ENCODE measurements at regions not wholly inside any gene's neighbourhood (a gene's known extent, or its start where the extent isn't known, plus 50 kb on each side); places are given as distances from the start of the nearest gene placed in this dataset.

DNA sequence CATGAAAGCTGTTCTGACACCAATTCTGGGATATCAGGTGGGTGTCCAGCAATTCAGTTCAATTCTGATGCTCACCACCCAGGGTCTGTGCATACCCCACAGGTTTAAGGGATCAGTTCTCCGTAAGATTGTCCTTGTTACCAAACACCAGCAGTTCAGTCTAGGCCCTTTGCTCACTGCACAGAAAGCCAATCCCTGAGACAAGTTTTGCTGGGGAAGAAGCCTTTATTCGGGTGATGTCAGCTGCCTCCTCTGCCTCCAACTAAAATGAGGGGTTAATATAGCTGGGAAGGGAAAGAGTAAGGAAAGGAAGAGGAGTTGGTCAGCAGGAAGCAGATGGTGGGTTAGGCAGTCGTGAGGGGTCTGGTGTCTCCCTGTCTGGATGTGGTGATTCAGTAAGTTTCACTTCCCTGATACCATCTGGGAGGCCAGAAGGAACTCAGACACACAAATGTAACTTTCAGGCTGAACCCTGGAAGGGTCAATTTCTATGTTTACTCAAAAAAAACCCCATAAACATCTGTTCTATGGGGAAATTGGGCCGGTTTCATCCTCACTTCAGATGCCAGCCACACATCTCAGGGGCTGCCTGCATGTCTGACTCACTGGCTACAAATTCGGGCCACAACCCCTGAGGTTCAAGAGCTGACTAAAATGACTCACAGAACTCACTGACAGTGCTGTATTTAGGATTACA lies 83.3 kb upstream of the PGBD5 start:
- DNase-seq (no peak), ATAC-seq (no peak)
- Histone ChIP-seq H3K36me3 (no peaks in the 10 kb centered on the region), H3K4me1 (no peaks in the 10 kb centered on the region), H3K27ac (no peak overlapping the region), H3K9me3 (no peaks in the 10 kb centered on the region), H3K4me3 (no peak overlapping the region), H3K27me3 (no peaks in the 10 kb centered on the region)
- TF ChIP-seq, protein P1, sequence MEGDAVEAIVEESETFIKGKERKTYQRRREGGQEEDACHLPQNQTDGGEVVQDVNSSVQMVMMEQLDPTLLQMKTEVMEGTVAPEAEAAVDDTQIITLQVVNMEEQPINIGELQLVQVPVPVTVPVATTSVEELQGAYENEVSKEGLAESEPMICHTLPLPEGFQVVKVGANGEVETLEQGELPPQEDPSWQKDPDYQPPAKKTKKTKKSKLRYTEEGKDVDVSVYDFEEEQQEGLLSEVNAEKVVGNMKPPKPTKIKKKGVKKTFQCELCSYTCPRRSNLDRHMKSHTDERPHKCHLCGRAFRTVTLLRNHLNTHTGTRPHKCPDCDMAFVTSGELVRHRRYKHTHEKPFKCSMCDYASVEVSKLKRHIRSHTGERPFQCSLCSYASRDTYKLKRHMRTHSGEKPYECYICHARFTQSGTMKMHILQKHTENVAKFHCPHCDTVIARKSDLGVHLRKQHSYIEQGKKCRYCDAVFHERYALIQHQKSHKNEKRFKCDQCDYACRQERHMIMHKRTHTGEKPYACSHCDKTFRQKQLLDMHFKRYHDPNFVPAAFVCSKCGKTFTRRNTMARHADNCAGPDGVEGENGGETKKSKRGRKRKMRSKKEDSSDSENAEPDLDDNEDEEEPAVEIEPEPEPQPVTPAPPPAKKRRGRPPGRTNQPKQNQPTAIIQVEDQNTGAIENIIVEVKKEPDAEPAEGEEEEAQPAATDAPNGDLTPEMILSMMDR (IDR thresholded peaks at IDR 0.05 in 4 of 5, conservative IDR thresholded peaks at IDR 0.05 in 1 of 5): no peak
- TF ChIP-seq POLR2A (IDR thresholded peaks at IDR 0.05): no peak
- in situ Hi-C loops (cut with MboI; ENCODE audit: low sequenced_read_pairs in 4 of 4): no loop called here
- intact Hi-C loops (cut with DNase I; ENCODE audit: low total_unique reads): no loop called here

DNA sequence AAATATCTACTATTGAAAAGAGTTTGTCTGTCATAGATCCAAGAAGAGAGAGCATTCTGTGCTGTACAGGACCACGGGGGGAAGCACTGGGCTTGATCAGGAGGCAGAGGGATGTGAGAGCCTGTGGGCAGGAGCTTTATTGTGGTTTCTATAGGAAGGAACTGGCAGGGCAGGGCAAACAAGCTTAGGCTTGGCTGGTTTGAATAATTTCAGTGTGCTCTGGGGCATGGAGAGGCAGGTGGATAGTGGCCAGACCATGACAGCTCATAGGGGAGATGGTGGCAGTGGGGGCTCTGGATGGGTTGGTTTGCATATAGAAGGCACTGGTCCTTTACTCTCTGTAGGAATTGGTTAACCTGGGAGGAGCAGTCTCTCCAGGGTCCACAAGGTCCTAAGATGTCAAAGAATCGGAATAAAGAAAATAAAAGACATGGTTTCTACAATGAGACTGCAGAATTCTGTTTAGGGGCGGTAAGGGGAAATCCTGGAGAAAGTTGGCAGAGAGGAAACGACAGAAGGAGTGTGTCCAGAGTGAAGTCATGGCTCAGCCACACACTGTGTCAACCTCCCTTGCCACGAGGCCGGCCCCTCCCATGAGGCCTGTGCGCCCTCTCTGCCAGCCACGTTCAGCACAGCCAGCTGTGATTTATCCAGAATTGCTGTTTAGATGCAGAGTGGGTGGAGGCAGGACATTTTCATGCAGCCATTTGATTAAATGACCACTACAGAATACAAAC lies 81.7 kb upstream of the PGBD5 start:
- Histone ChIP-seq H3K27ac (no peak overlapping the region), H3K4me3 (no peak overlapping the region), H3K36me3 (no peaks in the 10 kb centered on the region), H3K4me1 (no peaks in the 10 kb centered on the region), H3K9me3 (no peaks in the 10 kb centered on the region), H3K27me3 (no peaks in the 10 kb centered on the region)
- TF ChIP-seq, protein P1 (IDR thresholded peaks at IDR 0.05 in 4 of 5, conservative IDR thresholded peaks at IDR 0.05 in 1 of 5): no peak
- no peak for TF ChIP-seq POLR2A (IDR thresholded peaks at IDR 0.05)
- in situ Hi-C loops (cut with MboI; ENCODE audit: low sequenced_read_pairs in 4 of 4) (no loop called here), intact Hi-C loops (cut with DNase I; ENCODE audit: low total_unique reads) (no loop called here)
- no peak for DNase-seq
- ATAC-seq: no peak

DNA sequence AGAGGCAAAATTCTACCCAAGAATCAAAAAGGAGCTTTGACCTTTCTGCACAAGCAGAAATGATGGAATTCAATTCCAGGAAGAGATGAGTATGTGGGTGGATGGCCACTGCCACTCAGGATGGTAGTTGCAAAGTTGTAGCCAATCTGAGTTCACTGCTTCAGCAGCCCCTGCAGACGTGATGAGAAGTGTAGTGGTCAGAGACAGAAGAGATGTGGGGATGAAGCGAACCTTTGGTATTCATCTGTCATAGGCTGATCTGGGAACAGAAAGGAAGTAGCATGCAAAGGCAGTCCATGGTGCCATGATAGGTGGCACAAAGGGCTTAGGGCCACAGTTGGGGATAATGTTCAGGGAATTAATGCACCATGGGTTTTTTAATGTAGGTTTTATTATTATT lies 81.1 kb upstream of the PGBD5 start:
- Histone ChIP-seq H3K4me3 (no peak overlapping the region), H3K9me3 (no peaks in the 10 kb centered on the region), H3K36me3 (no peaks in the 10 kb centered on the region), H3K27me3 (no peaks in the 10 kb centered on the region), H3K4me1 (no peaks in the 10 kb centered on the region), H3K27ac (no peak overlapping the region)
- no peak for TF ChIP-seq POLR2A (IDR thresholded peaks at IDR 0.05)
- TF ChIP-seq, protein P1 (IDR thresholded peaks at IDR 0.05 in 4 of 5, conservative IDR thresholded peaks at IDR 0.05 in 1 of 5): no peak
- ATAC-seq (no peak), DNase-seq (no peak)
- intact Hi-C loops (cut with DNase I; ENCODE audit: low total_unique reads) (no loop called here), in situ Hi-C loops (cut with MboI; ENCODE audit: low sequenced_read_pairs in 4 of 4) (no loop called here)

DNA sequence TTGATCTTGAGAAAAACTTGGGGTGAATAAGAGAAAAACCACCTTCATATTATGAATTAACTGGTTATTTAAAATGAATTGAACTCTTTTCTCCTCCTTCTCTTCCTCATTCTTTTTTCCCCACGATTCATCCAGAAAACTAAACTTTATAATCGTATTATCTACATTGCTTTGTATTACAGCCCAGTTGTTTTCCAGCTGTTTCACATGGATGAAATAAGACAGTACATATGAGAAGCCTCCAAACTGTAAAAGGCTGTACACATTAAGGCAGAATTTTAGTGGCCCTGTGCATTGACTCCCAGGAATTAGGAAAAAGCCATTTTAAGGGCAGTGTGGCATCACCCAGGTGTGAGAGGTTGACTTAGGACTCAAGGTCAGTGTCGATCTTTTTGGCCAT lies 80.3 kb upstream of the PGBD5 start:
- no peak for ATAC-seq
- H3K4me1 ChIP-seq: no peaks in the 10 kb centered on the region
- in situ Hi-C loops (cut with MboI; ENCODE audit: low sequenced_read_pairs in 4 of 4) (no loop called here), intact Hi-C loops (cut with DNase I; ENCODE audit: low total_unique reads) (no loop called here)
- no peaks in the 10 kb centered on the region for H3K9me3 ChIP-seq
- TF ChIP-seq POLR2A (IDR thresholded peaks at IDR 0.05): no peak
- TF ChIP-seq, protein P1 (IDR thresholded peaks at IDR 0.05 in 4 of 5, conservative IDR thresholded peaks at IDR 0.05 in 1 of 5): no peak
- H3K27ac ChIP-seq: no peak overlapping the region
- no peaks in the 10 kb centered on the region for H3K36me3 ChIP-seq
- DNase-seq: no peak
- H3K4me3 ChIP-seq: no peak overlapping the region
- H3K27me3 ChIP-seq: no peaks in the 10 kb centered on the region

Measured in gastrocnemius medialis (tissue), 4 donors.